Activated naive CD8-positive, alpha-beta T cell treated with anti-CD3 and anti-CD28 coated beads for 36 hours (primary cell): ENCODE measurements at regions not wholly inside any gene's neighbourhood (a gene's known extent, or its start where the extent isn't known, plus 50 kb on each side); places are given as distances from the start of the nearest gene placed in this dataset.
"Not testable (repeated sequence)": the region's sequence is repeated elsewhere in the genome, so short reads cannot be mapped to it uniquely, and the experiment has no call there.

Experiments used
- DNase-seq: peaks from one replicate; pipeline ENCODE4 v3.0.0; 2021
- H3K27ac Mint-ChIP-seq: one replicate; pipeline ENCODE4 v1.8.0; 2022; ENCODE audit warnings: mild to moderate bottlenecking, moderate library complexity, mixed read lengths
- H3K27me3 Mint-ChIP-seq: one replicate; pipeline ENCODE4 v1.8.0; 2022; ENCODE audit warnings: mild to moderate bottlenecking, mixed read lengths
- H3K36me3 Mint-ChIP-seq: one replicate; pipeline ENCODE4 v1.8.0; 2021; ENCODE audit warnings: mild to moderate bottlenecking, mixed read lengths
- H3K4me1 Mint-ChIP-seq: one replicate; pipeline ENCODE4 v1.8.0; 2021; ENCODE audit warnings: mixed read lengths
- H3K4me3 Mint-ChIP-seq: one replicate; pipeline ENCODE4 v1.8.0; 2022; ENCODE audit warnings: mild to moderate bottlenecking, moderate library complexity, mixed read lengths
- H3K9me3 Mint-ChIP-seq: one replicate; pipeline ENCODE4 v1.8.0; 2022; ENCODE audit warnings: mixed read lengths

DNA sequence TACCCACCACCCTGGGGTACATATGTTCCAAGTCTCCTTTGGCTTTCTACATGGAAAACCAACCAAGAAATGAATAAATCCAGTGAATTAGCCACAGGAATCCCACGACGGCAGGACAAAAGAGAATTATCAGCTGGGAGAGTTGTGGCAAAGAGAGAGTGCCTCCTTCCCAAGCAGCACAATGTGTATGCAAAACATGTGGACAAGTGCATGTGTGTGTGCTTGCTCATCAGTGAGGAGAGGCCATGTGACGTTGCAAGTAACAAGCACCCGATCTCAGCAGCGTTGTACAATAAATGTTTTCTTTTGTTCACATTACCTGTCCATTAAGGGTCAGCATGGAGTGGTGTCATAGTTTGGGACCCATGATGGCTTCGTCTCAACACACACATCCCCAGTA, 50.0 kb upstream of the EMX2 start:
- no peak overlapping the region for H3K4me3 Mint-ChIP-seq
- no peak for DNase-seq
- no peaks in the 10 kb centered on the region for H3K36me3 Mint-ChIP-seq
- H3K27ac Mint-ChIP-seq, result no peak overlapping the region
- H3K4me1 Mint-ChIP-seq, result peaks cover 2% of the 10 kb centered on the region
- H3K9me3 Mint-ChIP-seq, result no peaks in the 10 kb centered on the region
- H3K27me3 Mint-ChIP-seq, result peaks cover 35% of the 10 kb centered on the region

DNA sequence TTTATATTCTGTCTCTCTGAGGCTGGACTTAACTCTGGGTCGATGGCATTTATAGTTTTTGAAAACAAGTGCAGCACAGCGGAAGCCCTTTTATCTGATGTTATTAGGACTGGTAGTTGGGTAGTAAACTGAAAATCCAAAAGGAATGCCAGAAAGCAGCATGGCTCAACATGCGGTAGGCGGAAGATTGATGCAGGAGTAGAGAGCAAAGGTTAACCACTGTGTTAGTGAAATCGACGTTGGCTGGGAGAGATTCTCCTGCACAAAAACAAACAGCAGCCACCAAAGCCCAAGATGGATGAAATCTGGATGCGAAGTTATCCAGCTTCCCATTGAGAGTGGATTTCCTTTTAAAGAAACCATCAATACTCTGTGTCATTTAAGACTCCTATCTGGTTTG, 54.5 kb upstream of the EMX2 start:
- Mint-ChIP-seq H3K36me3 (no peaks in the 10 kb centered on the region), H3K9me3 (no peaks in the 10 kb centered on the region), H3K27ac (no peak overlapping the region), H3K27me3 (peaks cover 4% of the 10 kb centered on the region), H3K4me1 (no peaks in the 10 kb centered on the region), H3K4me3 (no peak overlapping the region)
- DNase-seq, result no peak

- DNase-seq, result no peak
- Mint-ChIP-seq H3K27ac (no peak overlapping the region), H3K4me1 (no peaks in the 10 kb centered on the region), H3K27me3 (peaks cover 4% of the 10 kb centered on the region), H3K36me3 (no peaks in the 10 kb centered on the region), H3K9me3 (no peaks in the 10 kb centered on the region), H3K4me3 (no peak overlapping the region)
Observed at GRCh38 chr10:117486606-117487005, 55.9 kb upstream of the EMX2 start.

DNA sequence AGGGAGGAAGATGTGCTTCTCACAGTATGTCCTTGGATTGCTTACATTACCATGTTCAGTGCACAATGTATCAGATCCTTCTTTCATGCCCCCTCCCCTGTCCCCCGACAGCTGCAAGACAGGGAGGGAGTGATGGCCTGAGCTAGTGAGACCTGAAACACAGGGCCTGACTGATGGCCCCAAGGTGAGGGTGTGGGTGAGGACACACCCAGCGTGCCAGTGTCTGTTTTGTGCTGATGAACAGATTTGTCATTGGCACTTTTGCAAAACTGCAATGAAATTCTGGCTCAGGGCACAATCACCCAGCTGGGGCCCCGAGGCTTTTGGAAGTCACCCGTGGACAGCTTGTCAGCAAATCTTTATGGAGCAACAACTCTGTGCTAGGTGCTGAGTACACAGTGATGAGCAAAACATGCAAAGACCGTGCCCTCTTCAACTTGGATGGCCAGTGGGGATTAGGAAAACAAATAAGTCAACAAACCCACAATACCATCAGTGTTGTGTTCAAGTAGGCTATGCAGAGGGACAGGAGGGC, 59.4 kb upstream of the EMX2 start:
- no peak overlapping the region for H3K27ac Mint-ChIP-seq
- H3K4me3 Mint-ChIP-seq, result no peak overlapping the region
- no peaks in the 10 kb centered on the region for H3K36me3 Mint-ChIP-seq
- no peaks in the 10 kb centered on the region for H3K9me3 Mint-ChIP-seq
- H3K4me1 Mint-ChIP-seq, result no peaks in the 10 kb centered on the region
- H3K27me3 Mint-ChIP-seq, result peaks cover 13% of the 10 kb centered on the region
- DNase-seq, result no peak

GRCh38 chr10:117481011-117481410, 61.5 kb upstream of the EMX2 start:
- H3K27me3 Mint-ChIP-seq, result peaks cover 13% of the 10 kb centered on the region
- H3K4me3 Mint-ChIP-seq, DNase-seq: not testable (repeated sequence)

DNA sequence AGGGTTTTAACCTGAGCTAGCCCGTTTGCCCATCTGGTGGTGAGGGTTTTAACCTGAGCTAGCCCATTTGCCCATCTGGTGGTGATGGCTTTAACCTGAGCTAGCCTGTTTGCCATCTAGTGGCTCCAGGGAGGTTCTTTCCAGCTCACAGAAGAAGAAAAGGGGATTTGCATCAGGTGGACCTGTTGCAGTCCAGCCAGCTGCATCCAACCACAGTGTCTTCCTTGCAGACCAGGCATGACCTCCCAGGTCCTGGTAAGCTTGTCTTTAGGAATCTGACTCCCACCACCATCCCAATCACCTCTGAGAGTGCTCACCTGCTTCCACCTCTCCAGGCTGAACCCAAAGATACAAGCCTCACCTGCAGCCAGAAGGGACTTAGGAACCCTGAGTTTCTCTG, 62.4 kb upstream of the EMX2 start:
- DNase-seq, result no peak
- H3K27me3 Mint-ChIP-seq, result peaks cover 13% of the 10 kb centered on the region
- H3K36me3 Mint-ChIP-seq, result no peaks in the 10 kb centered on the region
- H3K4me1 Mint-ChIP-seq, result peaks cover 2% of the 10 kb centered on the region
- no peak overlapping the region for H3K4me3 Mint-ChIP-seq
- no peak overlapping the region for H3K27ac Mint-ChIP-seq
- H3K9me3 Mint-ChIP-seq, result no peaks in the 10 kb centered on the region

More at GRCh38 chr10:117481011-117481410, 61.5 kb upstream of the EMX2 start:
- not testable (repeated sequence) for H3K27ac Mint-ChIP-seq, H3K9me3 Mint-ChIP-seq, H3K4me1 Mint-ChIP-seq, H3K36me3 Mint-ChIP-seq

DNA sequence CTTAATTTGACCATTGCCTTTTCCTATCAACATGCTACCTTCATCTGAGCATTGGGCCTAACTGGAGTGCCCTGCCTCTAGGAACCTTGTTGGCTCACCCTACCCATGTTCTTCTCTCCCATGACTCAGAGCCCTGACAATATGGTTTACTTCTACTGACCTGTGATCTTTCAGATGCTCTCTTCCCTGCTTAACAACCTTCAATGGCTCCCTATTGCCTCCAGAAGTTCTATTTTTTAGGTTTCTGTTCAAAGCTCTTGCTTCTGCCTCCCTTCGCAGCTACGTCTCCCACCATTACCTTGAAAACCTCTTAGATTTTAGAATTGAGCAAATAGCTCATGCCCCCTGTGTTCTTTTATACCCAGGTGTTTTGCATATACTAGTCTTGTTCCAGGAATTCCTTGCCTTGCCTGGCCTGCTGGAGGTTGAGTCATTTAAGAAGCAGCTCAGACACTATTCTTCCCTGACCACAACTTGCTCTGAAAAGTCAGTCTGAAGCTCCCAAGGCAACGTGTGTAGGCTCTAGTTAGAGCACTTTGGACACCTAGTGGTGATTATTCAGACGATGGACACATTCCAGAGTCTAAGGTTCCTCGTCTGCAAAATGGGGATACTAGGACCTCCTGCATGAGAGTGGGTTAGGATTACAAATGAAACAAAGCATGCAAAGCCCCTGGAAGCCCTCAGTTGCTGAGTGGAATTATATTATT, 64.4 kb upstream of the EMX2 start:
- DNase-seq, result no peak
- H3K9me3 Mint-ChIP-seq, result no peaks in the 10 kb centered on the region
- no peak overlapping the region for H3K27ac Mint-ChIP-seq
- H3K4me1 Mint-ChIP-seq, result peaks cover 2% of the 10 kb centered on the region
- H3K4me3 Mint-ChIP-seq, result no peak overlapping the region
- H3K36me3 Mint-ChIP-seq, result no peaks in the 10 kb centered on the region
- peaks cover 9% of the 10 kb centered on the region for H3K27me3 Mint-ChIP-seq

DNA sequence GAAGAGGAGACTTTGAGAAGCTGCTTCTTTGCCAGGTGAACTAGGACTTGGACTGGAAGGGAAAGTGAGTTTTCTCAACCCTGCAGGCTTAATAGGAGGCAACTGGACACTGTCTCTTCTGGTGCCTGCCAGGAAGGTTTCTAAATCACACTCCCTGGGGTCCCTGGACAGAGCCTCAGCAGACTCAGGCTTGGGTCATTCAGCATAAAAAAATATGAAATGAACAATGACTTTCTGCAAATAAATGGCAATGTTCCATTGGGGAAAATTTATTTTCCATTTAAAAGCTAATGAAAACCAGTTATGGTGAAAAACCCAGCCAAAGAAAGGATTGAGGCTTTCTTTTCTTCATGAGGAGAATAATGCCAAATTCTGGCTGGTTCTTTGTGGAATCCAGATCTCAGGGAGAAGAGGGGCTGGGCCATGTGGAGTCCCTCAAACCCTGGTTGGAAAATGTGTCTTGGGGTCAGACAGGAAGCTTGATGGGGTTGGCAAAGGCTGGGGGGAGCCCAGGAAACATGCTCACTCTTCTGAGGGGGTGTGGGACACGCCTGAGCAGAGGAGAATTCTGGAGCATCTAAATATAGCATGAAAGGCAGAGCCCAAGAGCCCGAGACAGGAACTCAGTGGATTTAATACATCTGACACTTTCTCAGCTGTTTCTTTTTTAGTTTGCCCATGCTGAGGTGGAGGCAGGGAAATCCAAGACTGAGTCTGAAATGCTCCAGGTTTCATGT, 65.2 kb upstream of the EMX2 start:
- H3K27ac Mint-ChIP-seq, result no peak overlapping the region
- H3K36me3 Mint-ChIP-seq, result no peaks in the 10 kb centered on the region
- H3K4me1 Mint-ChIP-seq, result peaks cover 2% of the 10 kb centered on the region
- no peaks in the 10 kb centered on the region for H3K9me3 Mint-ChIP-seq
- H3K4me3 Mint-ChIP-seq, result no peak overlapping the region
- peaks cover 9% of the 10 kb centered on the region for H3K27me3 Mint-ChIP-seq
- no peak for DNase-seq

- Mint-ChIP-seq H3K27me3 (peaks cover 12% of the 10 kb centered on the region), H3K9me3 (no peaks in the 10 kb centered on the region), H3K27ac (no peak overlapping the region), H3K4me1 (peaks cover 2% of the 10 kb centered on the region), H3K36me3 (no peaks in the 10 kb centered on the region), H3K4me3 (no peak overlapping the region)
- no peak for DNase-seq
Observed at GRCh38 chr10:117476716-117477115, 65.8 kb upstream of the EMX2 start.

- DNase-seq, result no peak
- no peak overlapping the region for H3K27ac Mint-ChIP-seq
- no peak overlapping the region for H3K4me3 Mint-ChIP-seq
- peaks cover 2% of the 10 kb centered on the region for H3K4me1 Mint-ChIP-seq
- peaks cover 13% of the 10 kb centered on the region for H3K27me3 Mint-ChIP-seq
- H3K9me3 Mint-ChIP-seq, result no peaks in the 10 kb centered on the region
- no peaks in the 10 kb centered on the region for H3K36me3 Mint-ChIP-seq
Observed at GRCh38 chr10:117476281-117476680, 66.3 kb upstream of the EMX2 start.

DNA sequence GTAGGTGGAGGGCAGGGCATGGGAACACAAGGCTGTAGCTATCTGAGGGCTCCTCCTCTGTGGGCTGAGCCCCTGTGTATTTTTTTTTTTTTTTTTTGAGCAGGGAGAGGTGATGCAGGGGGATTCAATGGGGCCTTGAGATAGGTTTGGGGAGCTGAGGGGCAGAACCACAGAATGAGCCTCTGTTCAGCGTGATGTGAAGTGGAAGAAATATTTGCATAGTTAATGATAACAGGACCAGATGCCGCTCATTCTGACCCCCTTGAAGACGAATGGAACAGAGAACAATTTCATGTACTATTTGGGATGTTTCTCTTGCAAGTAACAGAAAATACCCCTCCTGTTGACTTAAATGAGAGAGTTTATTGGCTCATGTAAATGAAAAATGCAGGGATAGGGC, 69.7 kb upstream of the EMX2 start:
- H3K4me3 Mint-ChIP-seq, result no peak overlapping the region
- peaks cover 4% of the 10 kb centered on the region for H3K27me3 Mint-ChIP-seq
- no peaks in the 10 kb centered on the region for H3K36me3 Mint-ChIP-seq
- peaks cover 2% of the 10 kb centered on the region for H3K4me1 Mint-ChIP-seq
- no peak for DNase-seq
- H3K9me3 Mint-ChIP-seq, result no peaks in the 10 kb centered on the region
- no peak overlapping the region for H3K27ac Mint-ChIP-seq

GRCh38 chr10:117471344-117471874, 71.1 kb upstream of the EMX2 start:
- Mint-ChIP-seq H3K4me1 (no peaks in the 10 kb centered on the region), H3K27ac (no peak overlapping the region), H3K27me3 (peaks cover 4% of the 10 kb centered on the region), H3K4me3 (no peak overlapping the region), H3K36me3 (no peaks in the 10 kb centered on the region), H3K9me3 (no peaks in the 10 kb centered on the region)
- no peak for DNase-seq

DNA sequence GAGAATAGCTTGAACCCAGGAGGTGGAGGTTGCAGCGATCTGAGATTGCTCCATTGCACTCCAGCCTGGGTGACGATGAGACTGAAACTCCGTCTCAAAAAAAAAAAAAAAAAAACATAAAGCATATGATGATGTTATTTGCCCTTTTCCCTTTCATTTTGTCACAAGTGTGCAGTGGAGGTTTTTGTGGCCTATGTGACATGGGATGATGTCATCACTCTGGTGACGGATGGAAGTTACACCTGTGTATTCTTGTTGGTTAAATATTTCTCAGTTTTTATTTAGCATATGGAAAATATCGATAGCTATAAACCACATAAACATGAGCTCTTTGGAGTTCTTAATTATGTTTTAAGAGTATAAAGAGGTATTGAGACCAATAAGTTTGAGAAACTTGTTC, 71.8 kb upstream of the EMX2 start:
- DNase-seq, result no peak
- Mint-ChIP-seq H3K4me1 (no peaks in the 10 kb centered on the region), H3K27me3 (peaks cover 4% of the 10 kb centered on the region), H3K9me3 (no peaks in the 10 kb centered on the region), H3K4me3 (no peak overlapping the region), H3K27ac (no peak overlapping the region), H3K36me3 (no peaks in the 10 kb centered on the region)

- no peaks in the 10 kb centered on the region for H3K9me3 Mint-ChIP-seq
- H3K4me3 Mint-ChIP-seq, result no peak overlapping the region
- no peak overlapping the region for H3K27ac Mint-ChIP-seq
- no peaks in the 10 kb centered on the region for H3K36me3 Mint-ChIP-seq
- H3K4me1 Mint-ChIP-seq, result no peaks in the 10 kb centered on the region
- H3K27me3 Mint-ChIP-seq, result peaks cover 4% of the 10 kb centered on the region
- no peak for DNase-seq
Observed at GRCh38 chr10:117468665-117469064, 73.9 kb upstream of the EMX2 start.

GRCh38 chr10:117464176-117464575, 78.4 kb upstream of the EMX2 start:
- Mint-ChIP-seq H3K4me1 (no peaks in the 10 kb centered on the region), H3K36me3 (no peaks in the 10 kb centered on the region), H3K27me3 (no peaks in the 10 kb centered on the region), H3K27ac (no peak overlapping the region), H3K9me3 (no peaks in the 10 kb centered on the region), H3K4me3 (no peak overlapping the region)
- DNase-seq, result no peak

DNA sequence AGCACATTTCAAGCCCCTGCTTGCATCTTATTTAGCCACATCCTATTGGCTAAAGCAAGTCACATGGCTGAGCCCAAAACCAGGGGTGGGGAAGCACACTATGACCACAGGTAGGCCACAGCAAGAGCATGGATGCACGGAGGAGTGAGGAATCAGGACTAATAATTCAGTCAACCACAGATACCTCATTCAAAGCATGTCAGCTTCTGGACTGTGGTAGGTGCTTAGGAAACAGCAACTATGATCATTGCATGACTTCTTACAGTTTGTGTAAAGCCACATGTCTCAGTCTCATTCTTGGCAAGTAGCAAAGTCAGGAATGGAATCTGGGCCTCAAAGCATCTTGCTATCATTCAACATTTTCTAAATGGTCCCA, 79.0 kb upstream of the EMX2 start:
- Mint-ChIP-seq H3K27ac (no peak overlapping the region), H3K9me3 (no peaks in the 10 kb centered on the region), H3K36me3 (no peaks in the 10 kb centered on the region), H3K4me3 (no peak overlapping the region), H3K27me3 (no peaks in the 10 kb centered on the region), H3K4me1 (no peaks in the 10 kb centered on the region)
- no peak for DNase-seq
